CD4-positive, alpha-beta T cell treated with Interleukin-21 for 1 hour (primary cell): ENCODE measurements at regions not wholly inside any gene's neighbourhood (a gene's known extent, or its start where the extent isn't known, plus 50 kb on each side); places are given as distances from the start of the nearest gene placed in this dataset.
"Not testable (repeated sequence)": the region's sequence is repeated elsewhere in the genome, so short reads cannot be mapped to it uniquely, and the experiment has no call there.

ENCODE experiments used
- DNase-seq: peaks from one replicate; pipeline ENCODE4 v3.0.0-alpha.2; 2020

DNA sequence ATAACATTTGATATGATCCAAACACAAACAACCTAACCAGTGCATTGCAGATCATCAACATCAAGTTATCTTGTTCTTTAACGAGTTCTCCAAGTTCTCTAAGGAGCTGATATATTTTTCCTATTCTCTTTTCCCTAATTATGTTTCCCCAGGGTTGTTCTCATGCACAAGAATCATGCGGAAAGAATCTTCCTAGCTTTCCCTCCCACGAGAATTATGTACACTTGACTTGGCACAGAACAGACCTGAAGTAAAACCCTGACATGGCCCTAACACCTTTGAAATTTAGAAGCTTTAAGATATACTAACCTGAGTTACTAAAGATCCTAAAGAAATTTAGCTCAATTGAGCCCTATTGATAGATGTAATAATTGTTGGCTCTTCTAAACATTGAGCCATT lies 110.7 kb upstream of the FST start:
- no peak for DNase-seq

DNA sequence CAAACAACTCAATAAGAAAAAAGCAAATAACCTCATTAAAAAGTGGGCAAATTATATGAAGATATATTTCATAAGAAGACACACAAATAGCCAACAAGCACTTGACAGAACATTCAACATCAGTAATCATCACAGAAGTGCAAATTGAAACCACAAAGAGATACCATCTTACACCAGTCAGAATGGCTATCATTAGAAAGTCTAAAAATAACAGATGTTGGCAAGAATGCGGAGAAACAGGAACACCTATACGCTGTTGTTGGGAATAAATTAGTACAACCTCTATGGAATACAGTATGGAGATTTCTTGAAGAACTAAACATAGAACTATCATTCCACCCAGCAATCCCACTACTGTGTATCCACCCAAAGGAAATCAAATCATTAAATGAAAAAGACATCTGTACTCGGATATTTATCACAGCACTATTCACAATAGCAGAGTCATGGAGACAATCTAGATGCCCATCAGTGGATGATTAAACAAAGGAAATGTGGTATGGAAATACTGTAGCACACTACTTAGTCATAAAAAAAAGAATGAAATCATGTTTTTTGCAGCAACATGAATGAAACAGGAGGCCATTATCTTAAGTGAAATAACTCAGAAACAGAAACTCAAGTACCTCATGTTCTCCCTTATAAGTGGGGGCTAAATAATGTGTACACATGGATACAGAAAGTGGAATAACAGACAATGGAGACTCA lies 106.8 kb upstream of the FST start:
- DNase-seq = no peak

DNA sequence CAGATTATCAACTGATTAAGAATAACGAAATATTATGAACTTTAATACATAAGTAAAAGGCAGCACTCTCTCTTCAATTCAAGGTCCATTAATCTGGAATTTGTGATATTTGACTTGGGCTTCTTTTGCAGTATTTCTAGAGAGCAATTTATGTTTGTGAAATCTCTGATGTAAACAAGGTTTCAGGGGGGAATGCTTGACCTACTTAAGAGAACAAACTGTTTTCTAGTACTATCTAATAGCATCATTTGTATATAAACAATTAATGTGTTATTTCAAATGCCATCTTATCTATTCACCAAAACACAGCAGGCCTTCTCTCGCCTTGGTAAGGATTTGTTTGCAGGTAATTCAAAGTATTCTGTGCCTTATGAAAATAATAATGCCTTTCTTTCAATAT lies 103.6 kb upstream of the FST start:
- DNase-seq = no peak

DNA sequence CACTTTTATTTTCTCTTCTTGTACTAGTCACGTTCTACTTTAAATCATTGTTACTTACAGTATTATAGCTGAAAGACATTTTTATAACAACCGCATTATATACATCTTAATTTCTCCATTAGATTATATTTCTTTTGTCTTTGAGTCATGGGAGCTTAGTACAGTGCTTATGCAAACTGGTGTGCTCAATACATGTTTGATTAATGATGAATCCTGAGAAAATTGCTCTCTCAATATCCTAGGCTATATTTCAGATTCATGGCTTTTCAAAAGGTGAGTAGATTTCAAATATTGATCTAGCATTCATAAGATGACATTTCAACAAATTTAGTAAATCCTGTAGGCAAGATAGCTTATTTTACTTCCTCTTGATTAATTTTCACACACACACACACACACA lies 102.2 kb upstream of the FST start:
- no peak for DNase-seq

DNA sequence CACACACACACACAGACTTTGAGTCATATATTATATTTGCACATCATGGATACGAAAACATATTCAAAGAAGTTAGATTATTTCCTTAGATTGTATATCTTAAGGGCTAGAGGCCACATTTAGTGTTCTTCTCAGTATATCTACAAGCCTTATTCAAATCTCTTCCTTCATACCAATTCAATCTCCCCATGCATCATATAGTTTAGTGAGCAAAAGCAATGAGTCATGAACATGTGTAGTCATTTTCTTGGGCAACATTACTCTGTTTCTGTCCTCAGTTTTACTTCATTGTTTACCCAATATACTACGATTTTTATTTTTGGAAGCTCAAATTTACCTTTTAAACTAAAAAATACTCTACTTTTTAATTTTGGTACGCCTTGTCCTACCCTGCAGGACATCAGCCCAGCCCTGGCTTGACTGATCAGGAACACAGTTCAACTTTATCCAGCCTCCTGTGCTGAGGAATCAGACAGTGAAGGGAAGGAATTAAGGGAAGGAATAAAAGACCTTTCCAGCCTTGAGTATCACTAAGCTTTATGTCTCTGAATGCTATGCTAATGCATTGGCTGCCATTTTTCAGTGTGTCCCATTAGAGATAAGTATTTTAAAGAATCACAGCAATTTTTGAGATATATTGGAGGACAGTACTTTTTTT lies 101.7 kb upstream of the FST start:
- no peak for DNase-seq

DNA sequence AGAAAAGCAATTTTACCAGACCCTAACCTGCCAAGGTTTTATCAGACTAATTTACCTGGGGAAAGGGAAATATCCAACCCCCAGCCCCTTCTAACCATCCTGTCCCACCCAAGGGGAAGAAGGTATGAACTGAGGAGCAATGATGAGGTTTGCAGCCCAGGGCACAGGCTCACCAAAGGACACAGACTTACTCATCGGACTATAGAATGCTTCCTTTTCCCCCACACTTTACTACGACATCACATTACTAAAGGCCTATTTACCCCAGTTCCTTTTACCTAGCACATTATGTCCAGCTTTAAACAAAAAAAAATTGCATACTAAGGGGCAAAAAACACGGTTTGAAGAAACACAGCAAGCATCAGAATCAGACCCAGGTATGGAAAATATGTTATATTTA lies 94.1 kb upstream of the FST start:
- no peak for DNase-seq

DNA sequence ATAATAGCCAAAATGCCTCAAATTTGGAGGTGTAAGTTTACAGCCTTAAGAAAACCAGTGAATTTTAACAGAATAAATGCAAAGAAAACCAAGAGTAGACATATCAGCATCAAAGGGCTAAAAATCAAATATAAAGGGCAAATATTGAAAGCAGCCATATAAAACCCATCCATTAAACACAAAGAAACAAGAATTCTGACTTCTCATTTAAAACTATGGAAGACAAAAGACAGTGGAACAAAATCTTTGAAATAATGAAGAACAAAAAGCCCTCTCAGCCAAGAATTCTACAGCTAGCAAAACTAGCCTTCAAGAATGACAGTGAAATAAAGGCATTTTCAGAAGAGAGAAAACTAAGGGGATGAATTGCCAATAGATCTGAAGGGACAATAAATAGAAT lies 91.3 kb upstream of the FST start:
- no peak for DNase-seq

DNA sequence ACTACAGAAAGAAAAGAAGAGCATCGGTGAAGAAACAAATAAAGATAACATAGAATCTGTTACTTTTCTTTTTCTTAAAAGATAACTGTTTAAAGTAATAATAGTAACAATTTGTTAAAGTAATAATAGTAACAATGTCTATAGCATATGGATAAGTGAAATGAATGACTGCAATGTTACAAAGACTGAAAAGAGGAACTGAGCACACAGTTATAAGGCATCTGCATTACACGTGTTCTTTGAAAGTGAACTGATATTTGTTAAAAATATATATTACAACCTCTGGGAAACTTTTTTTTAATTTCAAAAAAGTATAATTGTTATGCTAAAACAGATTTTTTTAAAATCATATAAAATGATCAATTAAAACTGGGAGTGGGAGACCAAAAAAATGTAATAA lies 88.4 kb upstream of the FST start:
- no peak for DNase-seq

DNA sequence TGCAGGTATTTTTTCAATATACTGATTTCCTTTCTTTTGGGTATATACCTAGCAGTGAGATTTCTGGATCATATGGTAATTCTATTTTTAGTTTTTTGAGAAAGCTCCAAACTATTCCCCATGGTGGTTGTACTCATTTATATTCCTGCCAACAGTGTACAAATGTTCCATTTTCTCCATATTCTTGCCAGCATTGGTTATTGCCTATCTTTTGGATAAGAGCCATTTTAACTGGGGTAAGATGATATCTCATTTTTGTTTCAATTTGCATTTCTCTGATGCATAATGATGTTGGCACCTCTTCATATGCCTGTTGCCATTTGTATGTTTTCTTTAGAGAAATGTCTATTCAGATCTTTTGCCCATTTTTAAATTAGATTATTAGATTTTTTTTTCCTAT lies 85.6 kb upstream of the FST start:
- no peak for DNase-seq

DNA sequence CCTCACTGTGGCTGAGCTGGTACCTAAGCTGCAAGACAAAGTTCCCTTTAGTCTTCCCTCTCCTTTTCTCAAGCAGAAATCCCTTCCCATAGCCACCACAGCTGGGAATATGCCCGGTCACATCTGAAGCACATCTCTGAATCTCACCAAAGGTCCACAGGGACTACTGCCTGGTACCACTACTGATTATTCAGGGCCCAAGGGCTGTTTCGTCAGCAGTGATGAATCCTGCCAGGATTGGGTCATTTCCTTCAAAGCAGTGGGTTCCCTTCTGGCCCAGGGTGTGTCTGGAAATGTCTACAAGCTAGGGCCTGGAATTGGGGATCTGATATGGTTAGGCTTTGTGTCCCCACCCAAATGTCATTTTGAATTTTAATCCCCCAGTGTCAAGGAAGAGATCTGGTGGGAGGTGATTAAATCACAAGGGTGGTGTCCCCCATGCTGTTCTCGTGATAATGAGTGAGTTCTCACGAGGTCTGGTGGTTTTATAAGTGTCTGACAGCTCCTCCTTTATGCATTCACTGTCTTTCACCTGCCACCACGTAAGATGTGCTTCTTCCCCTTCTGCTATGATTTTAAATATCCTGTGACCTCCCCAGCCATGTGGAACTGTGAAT lies 83.2 kb upstream of the FST start:
- DNase-seq = no peak

DNA sequence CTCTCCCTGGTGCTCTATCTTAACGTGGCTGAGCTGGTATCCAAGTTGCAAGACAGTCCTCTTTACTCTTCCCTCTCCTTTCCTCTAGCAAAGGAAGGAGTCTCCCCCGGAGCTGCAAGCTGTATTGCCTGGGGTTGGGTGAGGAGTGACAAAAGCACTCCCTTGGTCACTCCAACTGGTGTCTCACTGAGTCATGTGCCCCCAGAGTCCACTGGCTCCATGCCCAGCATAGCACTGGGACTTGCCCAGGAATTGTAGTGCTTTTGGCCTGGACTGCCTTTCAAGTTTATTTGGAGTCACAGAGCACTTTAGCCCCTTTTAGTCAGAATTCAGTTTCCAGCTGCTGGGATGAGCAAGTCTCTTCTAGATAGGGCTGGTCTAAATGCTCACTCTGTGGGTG lies 82.6 kb upstream of the FST start:
- DNase-seq = no peak

DNA sequence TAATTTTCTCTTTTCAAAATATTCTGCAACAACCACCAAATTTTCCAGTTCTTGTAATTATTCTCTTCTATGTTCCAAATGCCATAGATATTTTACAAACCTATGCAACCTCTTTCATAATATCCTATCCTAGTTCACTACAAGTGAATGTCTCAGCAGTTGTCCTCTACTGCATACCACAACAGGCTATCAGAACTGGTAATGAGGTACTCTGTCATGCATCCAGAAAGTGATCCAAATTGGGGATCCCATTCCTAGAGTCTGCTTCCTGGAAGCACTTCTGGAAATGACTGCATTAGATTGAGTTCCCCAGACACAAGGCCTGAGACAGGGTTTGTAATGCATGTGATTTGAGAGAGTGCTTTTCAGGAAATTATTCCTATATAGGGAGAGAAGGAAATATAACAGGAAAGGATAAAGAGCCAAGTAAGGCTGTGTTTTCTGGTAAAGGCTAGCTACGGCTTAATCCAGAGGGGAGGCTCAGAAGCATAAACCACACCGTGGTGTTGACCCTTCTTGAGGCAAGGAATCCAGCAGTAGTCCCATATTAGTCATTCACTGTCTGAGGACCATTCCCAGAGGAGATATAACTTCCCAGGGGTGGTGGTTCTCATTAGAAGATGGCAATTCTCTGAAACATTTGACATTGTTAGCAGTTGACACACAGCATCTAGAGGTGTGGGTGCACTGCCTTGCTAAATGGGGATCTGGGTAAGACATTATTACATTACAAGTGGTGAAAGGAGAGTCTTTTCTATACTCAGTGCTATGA lies 80.3 kb upstream of the FST start:
- DNase-seq = no peak

DNA sequence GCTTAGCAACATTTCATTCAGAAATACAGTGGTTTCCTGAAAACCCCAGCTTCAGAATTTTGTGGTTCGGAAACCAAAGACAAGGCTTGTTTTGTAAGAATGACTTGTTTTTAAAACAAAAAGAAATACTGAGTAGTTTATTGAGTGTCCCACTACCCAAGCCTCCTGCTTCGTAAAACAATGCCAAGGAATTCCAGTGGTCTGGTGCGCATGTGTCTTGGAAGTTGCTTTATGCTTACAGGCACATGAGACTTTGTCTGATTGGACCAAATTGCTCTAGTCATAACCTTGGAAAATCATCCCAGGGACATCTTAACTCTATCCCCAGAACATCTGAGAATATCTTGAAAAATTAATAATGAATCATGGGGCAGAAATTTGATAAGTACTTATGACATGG lies 77.1 kb upstream of the FST start:
- no peak for DNase-seq

DNA sequence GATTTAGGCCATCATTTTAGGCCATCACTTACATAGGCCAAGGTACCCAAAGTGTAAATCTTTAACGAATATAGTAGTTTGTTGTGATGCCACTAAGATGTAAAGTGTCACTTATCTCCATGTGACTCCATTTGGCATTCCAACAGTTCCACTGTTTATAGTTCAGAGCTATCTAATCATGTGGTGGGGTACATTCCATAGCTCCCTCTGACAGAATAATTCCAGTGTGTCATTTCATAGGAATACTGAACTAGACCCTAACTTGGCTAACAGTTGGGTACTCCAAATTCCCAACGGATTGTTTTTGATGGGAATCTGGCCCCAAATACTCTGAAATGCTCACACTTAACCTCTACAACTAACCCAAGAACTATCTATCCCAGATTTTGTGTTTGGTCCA lies 76.7 kb upstream of the FST start:
- DNase-seq = no peak

DNA sequence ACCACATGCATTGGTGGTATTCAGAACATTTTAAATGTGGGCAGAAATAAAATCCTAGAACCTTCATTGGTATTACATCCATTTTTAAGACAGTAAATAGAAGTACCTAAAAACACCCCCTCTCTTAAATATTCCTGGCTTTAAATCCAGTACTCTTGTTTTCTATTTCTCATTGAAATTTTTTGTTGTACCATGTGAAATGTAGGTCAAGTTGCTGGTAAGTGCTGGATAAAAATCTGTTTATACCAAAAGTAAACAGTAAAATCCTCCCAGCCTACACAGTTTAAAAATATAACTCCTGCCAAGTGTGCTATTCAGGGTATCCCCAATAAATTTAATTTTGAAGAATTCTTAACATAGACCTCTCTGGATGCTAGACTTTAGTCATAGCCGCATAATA lies 75.0 kb upstream of the FST start:
- no peak for DNase-seq

DNA sequence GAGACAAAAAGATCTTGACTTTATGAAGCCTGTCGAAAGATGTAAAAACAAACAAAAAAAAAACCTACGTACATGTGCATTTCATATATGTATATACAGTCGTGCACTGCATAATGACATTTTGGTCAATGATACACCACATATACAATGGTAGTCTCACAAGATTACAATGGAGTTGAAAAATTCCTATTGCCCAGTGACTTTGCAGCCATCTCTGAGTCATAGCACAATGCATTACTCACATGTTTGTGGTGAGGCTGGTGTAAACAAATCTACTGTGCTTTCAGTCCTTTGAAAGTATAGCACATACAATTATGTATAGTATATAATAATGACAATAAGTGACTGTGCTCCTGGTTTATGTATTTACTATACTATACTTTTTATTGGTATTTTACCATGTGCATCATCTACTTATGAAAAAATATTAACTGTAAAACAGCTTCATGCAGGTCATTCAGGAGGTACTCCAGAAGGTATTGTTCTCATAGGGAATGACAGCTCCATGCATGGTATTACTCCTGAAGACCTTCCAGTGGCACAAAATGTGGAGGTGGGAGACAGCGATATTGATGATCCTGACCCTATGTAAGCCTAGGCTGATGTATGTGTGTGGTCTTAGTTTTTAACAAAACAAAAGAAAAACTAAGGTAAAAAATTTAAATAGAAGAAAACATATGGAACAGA lies 73.7 kb upstream of the FST start:
- DNase-seq = no peak

DNA sequence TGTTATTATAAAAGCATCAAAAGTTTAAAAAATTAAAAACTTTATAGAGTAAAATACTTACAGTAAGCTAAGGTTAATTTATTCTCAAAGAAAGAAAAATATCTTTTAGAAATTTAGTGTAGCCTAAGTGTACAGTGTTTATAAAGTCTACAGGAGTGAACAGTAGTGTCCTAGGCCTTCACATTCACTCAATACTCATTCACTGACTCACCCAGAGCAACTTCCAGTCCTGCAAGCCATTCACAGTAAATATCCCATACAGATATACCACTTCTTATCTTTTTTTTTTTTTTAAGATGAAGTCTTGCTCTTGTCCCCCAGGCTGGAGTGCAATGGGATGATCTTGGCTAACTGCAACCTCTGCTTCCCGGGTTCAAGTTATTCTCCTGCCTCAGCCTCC lies 73.1 kb upstream of the FST start:
- DNase-seq = no peak

DNA sequence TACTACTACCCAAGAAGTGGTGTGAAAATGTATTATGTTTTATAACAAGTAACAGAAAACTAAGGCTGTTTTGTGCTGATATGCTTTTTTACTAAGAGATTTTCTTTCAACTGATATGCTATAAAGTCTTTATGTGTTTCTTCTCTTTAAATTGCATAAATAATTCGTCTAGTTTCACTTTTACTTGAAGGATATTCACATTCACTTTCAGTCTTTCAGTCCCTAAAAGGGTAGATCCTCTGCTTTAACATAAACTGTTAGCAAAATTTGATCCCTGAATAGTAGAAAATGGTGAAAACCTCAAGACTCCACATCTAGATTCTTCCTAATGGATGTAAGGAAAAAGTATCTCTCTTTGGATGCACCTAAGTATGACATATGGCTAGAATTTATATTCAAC lies 69.0 kb upstream of the FST start:
- no peak for DNase-seq

DNA sequence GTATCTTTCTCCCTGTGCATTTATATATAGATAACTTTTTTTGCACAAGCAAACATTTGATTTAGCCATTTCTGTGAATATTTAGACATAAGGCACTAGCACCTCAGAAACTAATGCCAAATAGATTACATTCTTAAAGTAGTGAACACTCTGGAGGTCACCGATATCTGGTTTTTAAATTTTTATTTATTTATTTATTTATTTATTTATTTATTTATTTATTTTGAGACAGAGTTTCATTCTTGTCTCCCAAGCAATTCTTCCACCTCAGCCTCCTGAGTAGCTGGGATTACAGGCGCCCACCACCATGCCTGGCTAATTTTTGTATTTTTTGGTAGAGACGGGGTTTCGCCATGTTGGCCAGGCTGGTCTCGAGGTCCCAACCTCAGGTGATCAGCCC lies 67.9 kb upstream of the FST start:
- DNase-seq = not testable (repeated sequence)

DNA sequence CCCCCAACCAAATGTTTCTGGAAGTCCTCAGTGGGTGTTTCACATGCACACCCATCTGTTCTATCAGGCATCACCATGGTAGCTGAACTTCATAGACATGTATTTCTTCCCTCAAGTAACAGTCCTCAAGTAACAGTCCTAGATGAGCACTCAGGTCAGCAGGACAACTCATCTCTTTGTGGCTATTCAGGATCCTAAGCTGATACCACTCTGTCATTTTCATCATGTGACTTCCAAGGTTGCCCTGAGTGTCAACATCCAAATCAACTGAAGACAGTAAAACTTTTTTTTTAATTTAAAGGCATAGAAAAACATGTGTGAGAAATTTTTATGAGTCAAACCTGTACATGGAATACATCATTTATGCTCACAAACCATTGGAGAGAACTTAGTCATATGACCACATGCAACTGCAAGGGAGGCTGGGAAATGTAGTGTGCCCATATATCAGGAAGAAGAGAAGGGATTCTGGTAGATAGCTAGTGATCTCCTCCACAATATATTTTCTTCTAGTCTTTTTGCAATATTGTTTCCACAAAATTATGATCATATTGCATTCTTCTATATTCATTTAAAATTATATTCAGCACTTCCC lies 64.2 kb upstream of the FST start:
- no peak for DNase-seq

DNA sequence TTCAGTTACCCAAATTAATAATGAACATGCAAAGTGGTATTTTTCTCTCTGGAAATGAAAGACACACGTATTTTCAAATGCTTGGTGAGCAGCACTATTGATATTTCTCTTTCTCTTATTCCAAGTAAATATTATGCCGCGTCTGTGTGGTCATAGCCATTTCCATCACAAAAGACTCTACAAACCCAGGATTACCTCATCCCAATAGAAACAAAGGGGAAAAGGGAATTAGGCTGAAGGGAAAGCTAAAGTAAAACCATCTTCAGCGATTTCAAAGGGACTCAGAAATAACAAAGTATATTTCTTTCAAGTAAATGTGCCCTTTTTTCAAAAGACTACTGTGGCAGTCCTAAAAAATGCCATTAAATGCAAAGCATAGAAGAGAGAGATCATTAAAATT lies 62.0 kb upstream of the FST start:
- no peak for DNase-seq

DNA sequence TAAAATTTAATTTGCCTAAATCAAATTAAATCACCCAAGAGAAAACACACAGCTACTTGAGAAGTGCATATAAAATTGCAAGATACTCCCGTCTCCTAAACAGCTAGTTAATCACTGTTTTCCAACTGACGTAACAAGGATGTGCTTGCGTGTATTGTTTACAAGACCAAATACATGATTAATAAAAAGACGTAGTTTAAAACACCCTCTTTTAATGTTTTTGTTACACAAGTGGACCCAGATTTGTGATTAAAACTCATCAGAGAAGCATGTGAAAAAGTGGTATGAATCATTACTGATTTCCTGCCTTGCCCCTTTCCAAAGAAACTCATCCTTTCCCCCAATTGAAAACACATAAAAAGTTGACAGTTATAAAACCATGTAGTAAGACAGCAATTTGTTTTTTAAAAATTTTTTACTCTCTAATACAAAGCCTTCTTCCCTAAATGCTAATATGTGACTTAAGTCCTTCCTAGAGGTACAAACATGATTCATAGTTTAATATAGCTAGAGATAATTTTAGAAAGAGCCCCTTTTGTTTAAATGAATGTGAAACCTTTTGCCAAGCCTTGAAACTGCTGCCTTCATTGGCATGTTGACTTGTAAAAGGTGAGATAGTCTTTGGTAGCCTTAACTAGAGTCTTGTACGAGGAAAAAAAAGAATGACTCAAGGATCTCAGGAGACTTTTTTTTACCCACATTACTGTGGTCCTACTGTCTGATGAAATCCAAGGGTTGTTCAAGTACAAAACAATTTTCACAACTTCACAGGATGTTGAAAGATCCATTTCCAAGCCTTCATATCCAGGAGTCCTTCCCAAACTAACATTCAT lies 61.4 kb upstream of the FST start:
- DNase-seq = no peak
